ENCODE measurements at regions not wholly inside any gene's neighbourhood (a gene's known extent, or its start where the extent isn't known, plus 50 kb on each side); places are given as distances from the start of the nearest gene placed in this dataset.

GRCh38 chr9:81264516-81264915 is 424.8 kb downstream of the TLE1 start:
- TF ChIP-seq CTCF (IDR thresholded peaks at IDR 0.05): no peak
- ATAC-seq (ENCODE audit: poor library complexity) (no peak), DNase-seq (no peak)
- Mint-ChIP-seq H3K4me3 (no peak overlapping the region), H3K4me1 (ENCODE audit: low read depth) (no peaks in the 10 kb centered on the region), H3K9me3 (peaks cover 6% of the 10 kb centered on the region), H3K36me3 (ENCODE audit: low read depth) (no peaks in the 10 kb centered on the region), H3K27ac (no peak overlapping the region), H3K27me3 (no peaks in the 10 kb centered on the region)
- Histone ChIP-seq H3K27me3 (ENCODE audit: control insufficient read depth in 1 of 2, insufficient read depth in 2 of 2, low read length in 2 of 2) (no peaks in the 10 kb centered on the region), H3K36me3 (ENCODE audit: insufficient read depth, low read length) (no peaks in the 10 kb centered on the region), H3K27ac (ENCODE audit: low read depth in 1 of 2, low read length in 2 of 2) (no peak overlapping the region), H3K4me3 (ENCODE audit: low read length) (no peak overlapping the region), H3K9me3 (ENCODE audit: control insufficient read depth in 1 of 2, insufficient read depth in 1 of 2, low read length in 2 of 2) (peaks cover 0 to 5% of the 10 kb centered on the region in 2 experiments), H3K4me1 (ENCODE audit: insufficient read depth, low read length) (no peaks in the 10 kb centered on the region)
- POLR2A ChIA-PET: no interaction called here
- CTCF ChIA-PET: no interaction called here
- intact Hi-C loops (cut with DNase I, micrococcal nuclease): no loop called here

- Mint-ChIP-seq H3K36me3 (ENCODE audit: low read depth) (no peaks in the 10 kb centered on the region), H3K27me3 (no peaks in the 10 kb centered on the region), H3K9me3 (peaks cover 4% of the 10 kb centered on the region), H3K4me1 (ENCODE audit: low read depth) (no peaks in the 10 kb centered on the region), H3K27ac (no peak overlapping the region), H3K4me3 (no peak overlapping the region)
- ChIA-PET CTCF (no interaction called here), POLR2A (no interaction called here)
- Histone ChIP-seq H3K36me3 (ENCODE audit: insufficient read depth, low read length) (no peaks in the 10 kb centered on the region), H3K4me1 (ENCODE audit: insufficient read depth, low read length) (no peaks in the 10 kb centered on the region), H3K9me3 (ENCODE audit: control insufficient read depth in 1 of 2, insufficient read depth in 1 of 2, low read length in 2 of 2) (peaks cover 0 to 5% of the 10 kb centered on the region in 2 experiments), H3K4me3 (ENCODE audit: low read length) (no peak overlapping the region), H3K27ac (ENCODE audit: low read depth in 1 of 2, low read length in 2 of 2) (no peak overlapping the region), H3K27me3 (ENCODE audit: control insufficient read depth in 1 of 2, insufficient read depth in 2 of 2, low read length in 2 of 2) (no peaks in the 10 kb centered on the region)
- intact Hi-C loops (cut with DNase I, micrococcal nuclease): no loop called here
- no peak for TF ChIP-seq CTCF (IDR thresholded peaks at IDR 0.05)
- DNase-seq: no peak
- no peak for ATAC-seq (ENCODE audit: poor library complexity)
Measured at GRCh38 chr9:81259896-81260295, 429.5 kb downstream of the TLE1 start.

- intact Hi-C loops (cut with DNase I, micrococcal nuclease): no loop called here
- POLR2A ChIA-PET: no interaction called here
- no peak overlapping the region for H3K4me3 ChIP-seq (ENCODE audit: low read length)
- DNase-seq (no peak), ATAC-seq (ENCODE audit: poor library complexity) (no peak)
- H3K4me1 ChIP-seq (ENCODE audit: insufficient read depth, low read length): no peaks in the 10 kb centered on the region
- no peak for TF ChIP-seq CTCF (IDR thresholded peaks at IDR 0.05)
- peaks cover 4% of the 10 kb centered on the region for H3K9me3 Mint-ChIP-seq
- H3K9me3 ChIP-seq (ENCODE audit: control insufficient read depth in 1 of 2, insufficient read depth in 1 of 2, low read length in 2 of 2): no peaks in the 10 kb centered on the region
- CTCF ChIA-PET: no interaction called here
- H3K4me3 Mint-ChIP-seq: no peak overlapping the region
- H3K27me3 ChIP-seq (ENCODE audit: control insufficient read depth in 1 of 2, insufficient read depth in 2 of 2, low read length in 2 of 2): no peaks in the 10 kb centered on the region
- no peak overlapping the region for H3K27ac ChIP-seq (ENCODE audit: low read depth in 1 of 2, low read length in 2 of 2)
- no peaks in the 10 kb centered on the region for H3K27me3 Mint-ChIP-seq
- no peaks in the 10 kb centered on the region for H3K36me3 Mint-ChIP-seq (ENCODE audit: low read depth)
- no peaks in the 10 kb centered on the region for H3K36me3 ChIP-seq (ENCODE audit: insufficient read depth, low read length)
- H3K4me1 Mint-ChIP-seq (ENCODE audit: low read depth): no peaks in the 10 kb centered on the region
- H3K27ac Mint-ChIP-seq: no peak overlapping the region
Measured at GRCh38 chr9:81256368-81256767, 433.0 kb downstream of the TLE1 start.

Data from CD4-positive, alpha-beta T cell (primary cell).